Amygdala (tissue), 56 donors: ENCODE measurements at regions not wholly inside any gene's neighbourhood (a gene's known extent, or its start where the extent isn't known, plus 50 kb on each side); places are given as distances from the start of the nearest gene placed in this dataset.

ENCODE experiments used
- DNase-seq, 56 donors: peaks; one replicate each; lab custom pipeline; 2025; lab: John Stamatoyannopoulos, UW

GRCh38 chr10:130230036-130230435, 93.8 kb downstream of the GLRX3 start:
- DNase-seq, result no peak

GRCh38 chr10:130230611-130231010, 94.4 kb downstream of the GLRX3 start:
- no peak for DNase-seq

- DNase-seq, result no peak
These were observed 95.1 kb downstream of the GLRX3 start for GRCh38 chr10:130231251-130231741.

- no peak for DNase-seq
These were observed 96.2 kb downstream of the GLRX3 start for GRCh38 chr10:130232166-130233034.

- DNase-seq, result no peak
These were observed 96.8 kb downstream of the GLRX3 start for GRCh38 chr10:130233035-130233360.

GRCh38 chr10:130233426-130233825, 97.2 kb downstream of the GLRX3 start:
- DNase-seq, result no peak

GRCh38 chr10:130234171-130234965, 98.2 kb downstream of the GLRX3 start:
- no peak for DNase-seq

- DNase-seq, result no peak
These were observed 100.5 kb downstream of the GLRX3 start for GRCh38 chr10:130236711-130237110.

GRCh38 chr10:130240409-130240808, 104.2 kb downstream of the GLRX3 start:
- DNase-seq, result no peak

GRCh38 chr10:130242513-130242912, 106.3 kb downstream of the GLRX3 start:
- no peak for DNase-seq

- DNase-seq, result no peak
These were observed 106.8 kb downstream of the GLRX3 start for GRCh38 chr10:130243015-130243414.

- no peak for DNase-seq
These were observed 108.1 kb downstream of the GLRX3 start for GRCh38 chr10:130244031-130244927.

- no peak for DNase-seq
These were observed 108.8 kb downstream of the GLRX3 start for GRCh38 chr10:130244928-130245495.

GRCh38 chr10:130246113-130246512, 109.9 kb downstream of the GLRX3 start:
- no peak for DNase-seq

GRCh38 chr10:130250127-130250526, 113.9 kb downstream of the GLRX3 start:
- DNase-seq, result no peak

- DNase-seq, result no peak
These were observed 115.6 kb downstream of the GLRX3 start for GRCh38 chr10:130251766-130252165.

GRCh38 chr10:130254243-130254642, 118.1 kb downstream of the GLRX3 start:
- peak in 1 of 56 donors; percentile 28 for DNase-seq

GRCh38 chr10:130254662-130255061, 118.5 kb downstream of the GLRX3 start:
- peak in 2 of 56 donors; percentile 5 to 30 for DNase-seq

- DNase-seq, result no peak
These were observed 119.6 kb downstream of the GLRX3 start for GRCh38 chr10:130255777-130256176.

- DNase-seq, result no peak
These were observed 121.7 kb downstream of the GLRX3 start for GRCh38 chr10:130257897-130258296.
